ENCODE measurements at regions not wholly inside any gene's neighbourhood (a gene's known extent, or its start where the extent isn't known, plus 50 kb on each side); places are given as distances from the start of the nearest gene placed in this dataset.

GRCh38 chr7:25314731-25315267 lies 86.5 kb upstream of the NPVF start:
- no peak for DNase-seq (ENCODE audit: low spot score)

GRCh38 chr7:25316366-25316765 lies 88.1 kb upstream of the NPVF start:
- no peak for DNase-seq (ENCODE audit: low spot score)

- no peak for DNase-seq (ENCODE audit: low spot score)
Measured at GRCh38 chr7:25318047-25318446, 89.8 kb upstream of the NPVF start.

- DNase-seq (ENCODE audit: low spot score) = no peak
Measured at GRCh38 chr7:25319707-25320106, 91.4 kb upstream of the NPVF start.

GRCh38 chr7:25320791-25321190 lies 92.5 kb upstream of the NPVF start:
- DNase-seq (ENCODE audit: low spot score) = no peak

GRCh38 chr7:25321424-25321823 lies 93.1 kb upstream of the NPVF start:
- no peak for DNase-seq (ENCODE audit: low spot score)

- no peak for DNase-seq (ENCODE audit: low spot score)
Measured at GRCh38 chr7:25322473-25322872, 94.2 kb upstream of the NPVF start.

GRCh38 chr7:25325186-25325757 lies 97.0 kb upstream of the NPVF start:
- no peak for DNase-seq (ENCODE audit: low spot score)

GRCh38 chr7:25326501-25327156 lies 98.3 kb upstream of the NPVF start:
- DNase-seq (ENCODE audit: low spot score) = no peak

GRCh38 chr7:25329815-25330214 lies 101.5 kb upstream of the NPVF start:
- no peak for DNase-seq (ENCODE audit: low spot score)

- DNase-seq (ENCODE audit: low spot score) = no peak
Measured at GRCh38 chr7:25333296-25333928, 105.1 kb upstream of the NPVF start.

- no peak for DNase-seq (ENCODE audit: low spot score)
Measured at GRCh38 chr7:25347360-25348066, 119.2 kb upstream of the NPVF start.

- DNase-seq (ENCODE audit: low spot score) = no peak
Measured at GRCh38 chr7:25348104-25348503, 119.8 kb upstream of the NPVF start.

- no peak for DNase-seq (ENCODE audit: low spot score)
Measured at GRCh38 chr7:25349283-25350017, 121.2 kb upstream of the NPVF start.

- no peak for DNase-seq (ENCODE audit: low spot score)
Measured at GRCh38 chr7:25350041-25350440, 121.8 kb upstream of the NPVF start.

GRCh38 chr7:25351761-25352160 lies 123.5 kb upstream of the NPVF start:
- no peak for DNase-seq (ENCODE audit: low spot score)

- no peak for DNase-seq (ENCODE audit: low spot score)
Measured at GRCh38 chr7:25353196-25353595, 124.9 kb upstream of the NPVF start.

- DNase-seq (ENCODE audit: low spot score) = no peak
Measured at GRCh38 chr7:25353732-25354131, 125.4 kb upstream of the NPVF start.

GRCh38 chr7:25356534-25357151 lies 128.4 kb upstream of the NPVF start:
- DNase-seq (ENCODE audit: low spot score) = no peak

GRCh38 chr7:25358926-25359325 lies 130.6 kb upstream of the NPVF start:
- no peak for DNase-seq (ENCODE audit: low spot score)

GRCh38 chr7:25359471-25360059 lies 131.3 kb upstream of the NPVF start:
- no peak for DNase-seq (ENCODE audit: low spot score)

Data from D341Med (cell line).